ENCODE measurements at regions not wholly inside any gene's neighbourhood (a gene's known extent, or its start where the extent isn't known, plus 50 kb on each side); places are given as distances from the start of the nearest gene placed in this dataset.
"Not testable (repeated sequence)": the region's sequence is repeated elsewhere in the genome, so short reads cannot be mapped to it uniquely, and the experiment has no call there.

DNA sequence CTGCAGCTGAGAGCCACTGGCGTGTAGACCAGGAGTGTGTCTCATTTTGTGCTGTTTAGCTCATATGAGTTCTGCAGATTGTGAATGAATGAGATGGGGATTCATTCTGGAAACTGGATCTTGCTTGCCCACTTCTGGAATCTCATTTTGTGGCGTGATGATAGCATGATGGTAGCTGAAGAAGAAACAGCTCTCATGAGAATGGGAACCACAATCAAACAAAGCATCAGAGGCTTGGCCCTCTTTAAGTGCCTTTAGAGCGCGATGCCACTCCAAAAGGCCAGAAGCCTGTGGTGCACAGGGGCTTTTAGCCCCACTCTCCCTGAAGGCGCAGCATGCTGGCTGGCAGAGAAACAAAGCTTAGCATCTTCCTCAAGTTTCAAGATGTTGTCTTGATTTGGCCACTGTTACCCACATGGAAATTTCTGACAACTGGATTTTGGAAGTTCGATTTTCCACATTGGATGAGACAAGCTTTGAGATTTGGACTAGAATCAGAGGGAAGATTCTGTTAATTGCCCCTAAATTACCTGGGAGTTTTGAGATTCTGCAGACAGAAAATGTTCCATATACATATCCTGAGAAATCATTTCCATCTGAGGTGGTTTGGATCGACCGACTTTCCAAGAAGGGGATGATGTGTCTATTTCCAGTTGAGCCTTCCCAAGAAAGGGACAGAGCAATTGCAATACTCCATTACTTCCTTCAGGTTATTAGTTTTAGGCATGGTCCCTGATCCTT lies 234.5 kb downstream of the VAPA start:
- in situ Hi-C loops (cut with HindIII; ENCODE audit: low pct_ligation_motif_present, low pct_unique_long_range_greater_than_20kb, low sequenced_read_pairs): no loop called here
- no peak for DNase-seq

DNA sequence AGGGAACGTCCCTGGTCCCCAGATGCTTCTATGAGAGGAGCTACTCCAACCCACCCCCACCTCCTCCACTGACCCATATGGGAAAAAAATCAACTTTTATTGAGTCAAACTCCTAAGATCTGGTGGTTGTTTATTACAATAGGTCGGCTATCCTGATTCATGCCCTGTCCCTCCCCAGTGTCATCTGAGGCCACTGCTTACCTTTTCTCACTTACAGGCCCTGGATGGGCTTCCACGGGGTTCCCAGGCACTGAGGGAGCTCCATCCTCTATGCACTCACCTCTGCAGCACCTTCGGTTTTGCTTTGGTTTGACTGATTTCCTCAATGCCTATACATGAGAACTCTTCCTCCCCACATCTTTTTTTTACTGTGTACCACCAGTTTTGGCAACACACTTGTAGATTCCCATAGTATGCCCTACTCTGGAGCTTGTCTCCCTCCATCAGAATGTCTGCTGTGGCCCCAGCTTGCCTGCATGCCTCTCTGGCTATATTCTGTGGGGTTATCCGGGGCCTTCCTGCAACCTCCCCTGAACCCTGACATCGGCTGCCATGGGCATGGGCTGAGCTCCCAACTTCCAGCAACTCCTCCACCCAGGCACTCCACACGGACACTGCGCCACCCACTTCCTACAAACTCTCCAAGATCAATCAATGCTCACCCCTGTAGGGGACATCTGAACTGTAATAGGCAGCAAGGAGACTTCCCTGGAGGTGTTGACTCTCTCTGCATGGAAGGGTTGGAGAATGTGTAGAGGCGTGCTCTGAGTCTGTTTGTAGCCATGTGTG lies 236.1 kb downstream of the VAPA start:
- in situ Hi-C loops (cut with HindIII; ENCODE audit: low pct_ligation_motif_present, low pct_unique_long_range_greater_than_20kb, low sequenced_read_pairs): no loop called here
- DNase-seq: no peak

DNA sequence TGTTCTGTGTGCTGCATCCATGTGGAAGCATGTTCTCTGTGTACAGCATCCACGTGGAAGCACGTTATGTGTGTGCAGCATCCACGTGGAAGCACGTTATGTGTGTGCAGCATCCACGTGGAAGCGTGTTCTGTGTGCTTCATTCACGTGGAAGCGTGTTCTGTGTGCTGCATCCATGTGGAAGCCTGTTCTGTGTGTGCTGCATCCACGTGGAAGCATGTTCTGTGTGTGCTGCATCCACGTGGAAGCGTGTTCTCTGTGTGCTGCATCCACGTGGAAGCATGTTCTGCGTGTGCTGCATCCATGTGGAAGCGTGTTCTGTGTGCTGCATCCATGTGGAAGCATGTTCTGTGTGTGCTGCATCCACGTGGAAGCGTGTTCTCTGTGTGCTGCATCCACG lies 236.8 kb downstream of the VAPA start:
- DNase-seq; in situ Hi-C loops (cut with HindIII; ENCODE audit: low pct_ligation_motif_present, low pct_unique_long_range_greater_than_20kb, low sequenced_read_pairs): not testable (repeated sequence)

DNA sequence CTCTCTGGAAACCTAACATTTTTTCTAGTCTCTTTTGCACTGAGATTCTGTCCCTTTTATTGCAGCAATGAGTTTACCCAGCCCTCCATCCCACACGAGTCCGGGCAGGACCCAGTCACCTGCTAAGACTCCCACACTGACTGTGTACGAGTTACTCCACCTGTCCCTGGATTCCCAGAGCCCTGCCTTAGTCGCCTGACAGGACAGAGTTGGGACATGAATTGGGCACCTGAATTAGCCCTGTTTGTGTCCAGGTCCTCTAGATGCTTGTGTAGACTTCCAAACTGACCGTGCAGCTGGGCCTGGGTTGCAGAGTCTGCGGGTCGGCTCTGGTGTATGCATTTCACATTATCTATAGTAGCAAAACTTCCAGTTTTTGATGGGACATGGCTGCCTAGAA lies 238.7 kb downstream of the VAPA start:
- in situ Hi-C loops (cut with HindIII; ENCODE audit: low pct_ligation_motif_present, low pct_unique_long_range_greater_than_20kb, low sequenced_read_pairs): no loop called here
- no peak for DNase-seq

DNA sequence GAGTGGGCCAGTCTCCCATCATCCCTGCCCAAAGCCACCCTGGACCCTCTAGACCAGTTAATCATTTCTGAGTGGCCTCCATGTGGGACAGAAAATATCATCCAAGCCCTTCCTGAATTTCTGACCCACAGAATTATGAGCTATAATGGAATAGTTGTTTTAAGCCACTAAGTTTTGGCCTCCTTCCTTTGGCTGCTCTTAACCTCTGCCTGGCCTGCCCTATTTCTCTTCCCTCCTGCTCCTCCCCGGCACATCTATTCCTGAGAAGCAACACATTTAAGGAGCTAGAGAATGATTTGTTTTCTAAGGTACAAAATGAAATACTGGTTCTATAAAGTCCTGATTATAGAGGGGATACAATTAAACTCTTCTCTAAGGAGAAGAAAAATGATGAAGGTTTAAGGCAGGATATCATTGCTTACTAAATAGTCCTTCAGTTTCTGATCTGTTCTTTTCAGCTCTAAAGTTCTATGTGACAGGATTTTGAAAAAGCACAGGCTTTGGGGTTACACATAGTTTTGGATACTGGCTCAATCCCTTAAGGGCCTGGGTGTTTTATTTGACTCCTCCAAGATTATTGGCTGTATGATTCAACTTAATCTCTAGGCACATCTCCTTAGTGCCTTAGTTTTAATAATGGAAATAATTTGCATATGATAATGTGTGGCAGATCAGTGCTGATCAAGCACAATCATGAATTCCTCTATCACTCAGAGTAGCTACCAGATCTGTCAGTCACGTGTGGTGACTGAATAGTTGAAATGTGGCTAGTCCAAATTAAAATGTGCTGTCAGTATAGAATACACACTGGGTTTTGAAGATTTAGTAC lies 240.3 kb downstream of the VAPA start:
- in situ Hi-C loops (cut with HindIII; ENCODE audit: low pct_ligation_motif_present, low pct_unique_long_range_greater_than_20kb, low sequenced_read_pairs): no loop called here
- no peak for DNase-seq

DNA sequence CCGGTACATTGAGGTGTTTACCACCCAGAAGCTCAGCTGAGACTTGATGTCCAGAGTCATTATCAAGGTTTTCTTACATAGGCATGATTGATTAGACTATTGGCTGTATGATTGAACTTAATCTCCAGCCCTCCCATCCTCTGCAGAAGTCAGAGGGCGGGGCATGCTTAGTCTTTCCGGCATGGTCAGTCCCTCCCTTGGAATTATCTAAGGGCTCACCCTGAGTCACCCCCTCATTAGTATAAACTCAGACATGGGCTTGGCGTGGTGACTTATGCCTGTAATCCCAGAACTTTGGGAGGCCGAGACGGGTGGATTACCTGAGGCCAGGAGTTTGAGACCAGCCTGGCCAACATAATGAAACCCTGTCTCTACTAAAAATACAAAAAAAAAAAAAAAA lies 243.9 kb downstream of the VAPA start:
- in situ Hi-C loops (cut with HindIII; ENCODE audit: low pct_ligation_motif_present, low pct_unique_long_range_greater_than_20kb, low sequenced_read_pairs): no loop called here
- no peak for DNase-seq

DNA sequence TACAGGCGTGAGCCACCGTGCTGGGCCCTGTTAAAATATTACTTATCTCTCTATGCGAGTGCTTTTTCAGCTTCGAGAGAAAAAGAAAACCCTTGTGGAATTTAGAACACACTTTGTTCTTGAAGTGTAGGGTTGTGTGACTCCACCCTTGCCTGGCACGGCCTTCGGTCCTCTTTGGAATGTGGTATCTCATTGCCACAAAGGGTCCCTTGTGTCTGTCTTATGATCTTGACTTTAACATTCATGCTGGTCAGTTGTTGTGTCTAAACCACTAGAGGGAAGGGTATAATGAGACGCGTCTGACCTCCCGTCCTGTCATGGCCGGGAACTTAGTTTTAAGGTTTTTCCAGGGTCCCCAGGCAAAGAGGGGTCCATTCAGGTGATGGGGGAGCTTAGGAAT lies 246.4 kb downstream of the VAPA start:
- no peak for DNase-seq
- in situ Hi-C loops (cut with HindIII; ENCODE audit: low pct_ligation_motif_present, low pct_unique_long_range_greater_than_20kb, low sequenced_read_pairs): no loop called here

DNA sequence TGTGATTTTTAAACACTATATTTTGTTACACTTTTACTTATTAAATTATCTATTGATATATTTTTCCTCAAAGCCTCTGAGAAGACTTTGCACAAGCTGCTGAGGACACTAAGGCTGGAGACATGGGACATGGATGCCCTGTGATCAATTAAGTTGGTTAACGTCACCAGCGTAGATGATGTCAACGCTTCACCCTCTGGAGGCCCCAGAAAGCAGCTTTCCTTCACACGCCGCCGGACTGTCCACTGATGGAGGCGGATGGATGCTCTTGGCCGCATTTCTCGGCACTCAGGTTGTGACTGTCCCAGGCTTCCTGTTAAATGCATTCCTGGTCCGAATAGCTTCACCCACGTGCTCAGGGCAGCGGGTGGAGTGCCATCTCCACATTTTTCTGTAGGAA lies 247.5 kb downstream of the VAPA start:
- no peak for DNase-seq
- in situ Hi-C loops (cut with HindIII; ENCODE audit: low pct_ligation_motif_present, low pct_unique_long_range_greater_than_20kb, low sequenced_read_pairs): no loop called here

DNA sequence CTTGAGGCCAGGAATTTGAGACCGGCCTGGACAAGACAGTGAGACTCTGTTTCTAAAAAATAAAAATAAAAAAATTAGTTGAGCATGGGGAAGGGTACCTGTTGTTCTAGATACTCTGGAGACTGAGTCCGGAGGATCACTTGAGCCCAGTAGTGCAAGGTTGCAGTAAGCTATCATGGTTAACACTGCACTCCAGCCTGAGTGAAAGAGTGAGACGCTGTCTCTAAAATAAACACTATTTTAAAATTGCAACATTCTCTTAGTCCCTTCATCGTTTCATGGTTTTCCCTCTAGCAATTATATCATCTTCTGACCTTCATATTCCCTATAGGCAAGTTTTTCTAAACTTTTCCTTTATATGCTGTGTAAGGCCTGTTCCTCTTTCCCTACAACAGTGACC lies 248.5 kb downstream of the VAPA start:
- DNase-seq: no peak
- in situ Hi-C loops (cut with HindIII; ENCODE audit: low pct_ligation_motif_present, low pct_unique_long_range_greater_than_20kb, low sequenced_read_pairs): no loop called here

DNA sequence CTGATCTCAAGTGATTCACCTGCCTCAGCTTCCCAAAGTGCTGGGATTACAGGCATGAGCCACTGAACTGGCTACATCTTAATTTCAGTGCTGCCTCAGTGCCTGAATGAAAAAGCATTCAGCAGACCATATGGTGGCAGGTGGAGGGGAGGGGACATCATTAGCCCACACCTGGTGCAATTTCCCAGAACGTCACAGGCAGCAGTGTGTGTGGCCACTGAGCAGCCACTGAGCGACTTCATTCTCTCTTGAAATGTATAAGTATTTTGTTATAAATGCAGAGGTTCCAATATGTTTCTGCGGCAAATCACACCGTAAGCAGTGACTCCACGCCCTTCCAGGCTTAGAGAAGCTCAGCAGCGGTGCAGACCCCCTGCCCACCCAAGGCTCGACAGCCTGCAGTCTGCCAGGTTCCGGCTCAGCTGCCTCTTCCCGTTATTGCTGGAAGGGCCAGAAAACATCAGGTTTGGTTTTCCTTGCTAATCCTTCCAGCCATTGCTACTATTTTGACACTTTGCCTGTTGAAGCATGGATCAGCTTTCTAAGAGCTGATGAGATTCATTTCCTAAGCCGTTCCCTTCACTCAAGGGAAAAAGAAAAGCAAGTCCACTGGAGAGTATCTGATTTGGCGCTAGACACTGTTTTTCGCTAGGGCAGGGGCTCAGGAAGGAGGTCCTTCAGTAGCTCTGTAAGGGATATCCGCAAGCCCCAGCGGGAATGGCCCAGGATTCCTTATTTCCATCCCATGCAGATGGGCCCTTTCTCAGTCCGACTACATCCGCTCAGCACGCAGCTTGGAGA lies 250.7 kb downstream of the VAPA start:
- in situ Hi-C loops (cut with HindIII; ENCODE audit: low pct_ligation_motif_present, low pct_unique_long_range_greater_than_20kb, low sequenced_read_pairs): no loop called here
- no peak for DNase-seq

DNA sequence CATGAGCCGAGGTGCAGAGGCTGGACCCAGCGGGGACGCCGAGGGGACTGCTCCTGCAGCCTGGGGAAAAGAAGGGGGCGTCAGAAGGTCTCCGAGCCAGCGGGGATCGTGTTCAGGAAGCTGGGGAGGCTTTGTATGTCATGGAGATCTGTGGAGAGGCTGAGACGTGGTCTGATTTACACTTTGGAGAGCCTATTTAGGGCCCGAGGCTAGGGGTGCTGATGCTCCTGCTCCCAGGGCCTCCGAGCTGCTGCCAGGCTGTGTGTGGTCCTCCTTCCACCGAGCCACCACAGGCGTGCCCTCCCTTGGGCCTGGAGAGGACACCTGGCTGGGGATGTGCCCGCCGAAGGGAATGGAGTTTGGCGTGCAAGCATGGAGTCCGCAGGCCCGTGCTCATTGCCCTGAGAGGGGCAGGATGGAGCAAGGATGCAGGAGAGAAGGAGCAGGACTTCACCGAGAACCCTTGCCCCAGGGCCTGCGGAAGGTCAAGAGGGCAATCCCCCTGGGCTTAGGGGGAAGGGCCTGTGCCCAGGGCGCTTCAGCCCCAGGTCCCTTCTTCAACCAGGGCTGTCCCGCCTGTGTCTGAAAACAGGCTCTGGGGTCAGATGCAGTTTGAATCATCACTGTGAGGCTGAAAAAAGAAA lies 252.5 kb downstream of the VAPA start:
- no peak for DNase-seq
- in situ Hi-C loops (cut with HindIII; ENCODE audit: low pct_ligation_motif_present, low pct_unique_long_range_greater_than_20kb, low sequenced_read_pairs): no loop called here

DNA sequence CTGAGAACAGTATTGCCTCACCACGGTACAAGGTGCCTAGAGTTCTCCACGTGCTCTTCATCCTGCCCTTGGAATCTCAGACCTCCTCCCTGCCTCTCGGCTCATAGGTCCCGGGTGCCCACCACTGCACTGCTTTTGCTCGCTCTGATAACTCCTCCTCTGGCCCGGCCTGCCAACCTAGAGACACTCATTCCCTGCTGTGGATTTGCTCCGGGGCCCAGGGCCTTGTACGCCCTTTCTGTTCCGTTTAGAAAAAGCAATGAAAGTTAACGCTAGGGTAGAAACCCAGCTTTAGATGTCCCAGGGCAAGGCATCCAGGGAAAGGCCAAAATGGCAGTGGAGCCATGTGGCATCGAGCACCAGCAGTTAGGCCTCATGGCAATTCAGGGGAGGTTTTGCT lies 253.9 kb downstream of the VAPA start:
- no peak for DNase-seq
- in situ Hi-C loops (cut with HindIII; ENCODE audit: low pct_ligation_motif_present, low pct_unique_long_range_greater_than_20kb, low sequenced_read_pairs): no loop called here

DNA sequence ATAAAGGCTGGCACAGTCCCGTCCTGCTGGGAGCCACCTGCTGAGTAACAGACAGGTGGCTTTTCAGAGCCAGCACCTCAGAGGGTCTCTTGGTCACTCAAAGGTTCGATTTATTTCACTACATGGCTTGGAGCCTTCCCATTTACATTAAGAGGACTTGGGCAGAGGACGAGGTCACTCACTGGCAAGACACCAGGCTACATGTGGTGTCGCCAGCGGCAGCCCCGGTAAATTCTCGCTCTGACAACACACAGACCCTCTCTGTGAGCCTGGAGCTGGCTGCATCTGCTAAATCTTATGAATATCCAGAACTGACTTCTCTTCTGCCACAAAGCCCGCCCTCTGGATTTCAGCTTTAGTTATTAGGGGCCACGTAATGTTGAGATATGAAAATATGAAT lies 254.7 kb downstream of the VAPA start:
- no peak for DNase-seq
- in situ Hi-C loops (cut with HindIII; ENCODE audit: low pct_ligation_motif_present, low pct_unique_long_range_greater_than_20kb, low sequenced_read_pairs): no loop called here

DNA sequence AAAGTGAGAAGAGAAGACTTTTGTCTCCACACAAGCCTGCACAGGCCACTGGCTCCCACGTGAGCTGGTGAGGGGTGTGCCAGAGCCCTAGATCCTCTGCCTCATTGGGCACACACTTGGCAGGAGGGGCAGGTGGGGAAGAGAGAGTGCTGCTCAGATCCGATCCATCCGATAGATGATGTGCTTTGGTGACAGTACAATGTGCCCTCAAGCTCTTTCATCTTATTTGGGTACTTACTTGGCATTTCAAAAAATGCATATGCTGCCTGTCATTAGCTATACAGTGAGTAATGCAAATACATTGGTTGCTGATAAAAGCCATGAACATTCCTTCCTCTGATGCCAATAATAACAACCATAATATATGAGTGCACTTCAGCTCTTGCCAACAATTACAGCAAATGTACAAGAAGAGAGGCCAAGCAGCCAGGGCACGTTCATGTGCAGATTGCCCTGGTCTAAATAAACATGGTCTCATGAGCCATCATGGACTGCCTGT lies 255.3 kb downstream of the VAPA start:
- in situ Hi-C loops (cut with HindIII; ENCODE audit: low pct_ligation_motif_present, low pct_unique_long_range_greater_than_20kb, low sequenced_read_pairs): no loop called here
- no peak for DNase-seq

DNA sequence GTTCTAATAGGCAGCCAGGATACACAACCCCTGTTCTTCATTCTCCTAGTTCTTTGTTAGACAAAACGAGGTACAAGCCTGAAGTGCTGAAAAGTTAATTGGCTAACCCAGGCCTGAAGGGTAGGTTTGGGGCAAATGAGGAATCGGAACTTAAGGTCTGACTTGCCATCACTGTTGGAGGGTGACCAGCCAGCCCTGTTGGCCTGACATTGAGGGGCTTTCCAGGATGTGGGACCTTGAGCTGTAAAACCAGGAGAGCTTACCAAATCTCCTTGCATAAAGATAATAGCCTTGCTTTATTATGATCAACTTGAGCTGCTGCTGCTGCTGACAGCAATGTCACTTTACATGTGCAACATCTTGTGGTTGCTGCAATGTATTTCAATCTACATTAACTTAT lies 256.0 kb downstream of the VAPA start:
- in situ Hi-C loops (cut with HindIII; ENCODE audit: low pct_ligation_motif_present, low pct_unique_long_range_greater_than_20kb, low sequenced_read_pairs): no loop called here
- no peak for DNase-seq

DNA sequence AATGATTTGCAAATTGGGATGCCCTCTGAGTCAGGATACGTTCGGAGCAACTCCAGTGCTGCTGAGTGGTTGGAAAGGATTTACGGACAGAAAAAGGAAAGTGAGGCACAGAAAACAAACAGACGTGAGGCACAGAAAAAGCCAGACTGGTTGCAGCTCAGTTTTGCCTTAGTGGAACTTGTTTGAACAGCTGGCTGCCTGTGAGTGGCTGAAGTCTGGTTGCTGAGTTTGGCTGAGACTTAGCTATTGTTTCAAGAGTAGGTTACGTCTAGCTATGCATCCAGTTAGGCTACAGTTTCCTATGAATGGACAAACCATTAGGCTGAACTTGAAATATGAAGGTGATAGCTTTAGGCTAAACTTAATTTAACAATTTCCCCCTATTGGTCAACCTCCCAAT lies 256.6 kb downstream of the VAPA start:
- in situ Hi-C loops (cut with HindIII; ENCODE audit: low pct_ligation_motif_present, low pct_unique_long_range_greater_than_20kb, low sequenced_read_pairs): no loop called here
- no peak for DNase-seq

DNA sequence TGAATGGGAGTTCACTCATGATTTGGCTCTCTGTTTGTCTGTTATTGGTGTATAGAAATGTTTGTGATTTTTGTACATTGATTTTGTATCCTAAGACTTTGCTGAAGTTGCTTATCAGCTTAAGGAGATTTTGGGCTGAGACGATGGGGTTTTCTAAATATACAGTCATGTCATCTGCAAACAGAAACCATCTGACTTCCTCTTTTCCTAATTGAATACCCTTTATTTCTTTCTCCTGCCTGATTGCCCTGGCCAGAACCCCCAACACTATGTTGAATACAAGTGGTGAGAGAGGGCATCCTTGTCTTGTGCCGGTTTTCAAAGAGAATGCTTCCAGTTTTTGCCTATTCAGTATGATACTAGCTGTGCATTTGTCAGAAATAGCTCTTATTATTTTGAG lies 261.5 kb downstream of the VAPA start:
- DNase-seq; in situ Hi-C loops (cut with HindIII; ENCODE audit: low pct_ligation_motif_present, low pct_unique_long_range_greater_than_20kb, low sequenced_read_pairs): not testable (repeated sequence)

DNA sequence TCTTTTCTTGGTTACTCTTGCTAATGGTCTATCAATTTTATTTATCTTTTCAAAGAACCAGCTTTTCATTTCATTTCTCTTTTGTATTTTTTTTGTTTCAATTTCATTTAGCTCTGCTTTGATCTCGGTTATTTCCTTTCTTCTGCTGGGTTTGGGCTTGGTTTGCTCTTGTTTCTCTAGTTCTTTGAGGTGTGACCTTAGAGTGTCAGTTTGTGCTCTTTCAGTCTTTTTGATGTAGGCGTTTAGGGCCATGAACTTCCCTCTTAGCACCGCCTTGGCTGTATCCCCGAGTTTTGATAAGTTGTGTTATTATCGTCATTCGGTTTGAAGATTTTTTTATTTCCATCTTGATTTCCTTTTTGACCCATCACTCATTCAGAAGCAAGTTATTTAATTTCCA lies 265.5 kb downstream of the VAPA start:
- DNase-seq; in situ Hi-C loops (cut with HindIII; ENCODE audit: low pct_ligation_motif_present, low pct_unique_long_range_greater_than_20kb, low sequenced_read_pairs): not testable (repeated sequence)

Measured in ACHN (cell line).